Astrocyte of the spinal cord (primary cell): ENCODE measurements at regions not wholly inside any gene's neighbourhood (a gene's known extent, or its start where the extent isn't known, plus 50 kb on each side); places are given as distances from the start of the nearest gene placed in this dataset.

ENCODE experiments used
- DNase-seq: peaks from one replicate; pipeline ENCODE4 v3.0.0; 2011; ENCODE audit warnings: low read depth, low spot score
- H3K4me3 ChIP-seq: 2 replicates; pipeline ENCODE4 v1.5.1; 2011; ENCODE audit warnings: low read depth, mild to moderate bottlenecking, low read length, moderate library complexity
- CTCF ChIP-seq: IDR thresholded peaks from 2 replicates; pipeline ENCODE4 v1.5.1; 2012; ENCODE audit warnings: low read depth, mild to moderate bottlenecking, low read length, inconsistent platforms
- in situ Hi-C: cut with HindIII; loops from 2 replicates; pipeline ENCODE4 v1.10.0; 2017; ENCODE audit warnings: low sequenced_read_pairs

- no peak for TF ChIP-seq CTCF
- in situ Hi-C loops = no loop called here
- no peak for DNase-seq
- H3K4me3 ChIP-seq = no peak overlapping the region
Measured at GRCh38 chr3:72175296-72175858, 390.4 kb upstream of the PROK2 start.

- TF ChIP-seq CTCF = no peak
- DNase-seq = no peak
- no peak overlapping the region for H3K4me3 ChIP-seq
- in situ Hi-C loops = no loop called here
Measured at GRCh38 chr3:72174890-72175289, 389.9 kb upstream of the PROK2 start.

GRCh38 chr3:72174040-72174439 lies 389.1 kb upstream of the PROK2 start:
- no peak for TF ChIP-seq CTCF
- DNase-seq = no peak
- no peak overlapping the region for H3K4me3 ChIP-seq
- in situ Hi-C loops = no loop called here

GRCh38 chr3:72171946-72172345 lies 387.0 kb upstream of the PROK2 start:
- no peak overlapping the region for H3K4me3 ChIP-seq
- TF ChIP-seq CTCF = no peak
- in situ Hi-C loops = no loop called here
- DNase-seq = no peak

- in situ Hi-C loops = no loop called here
- TF ChIP-seq CTCF = no peak
- H3K4me3 ChIP-seq = no peak overlapping the region
- DNase-seq = no peak
Measured at GRCh38 chr3:72171463-72171881, 386.5 kb upstream of the PROK2 start.

- in situ Hi-C loops = no loop called here
- no peak for TF ChIP-seq CTCF
- H3K4me3 ChIP-seq = no peak overlapping the region
- DNase-seq = no peak
Measured at GRCh38 chr3:72169561-72170472, 384.9 kb upstream of the PROK2 start.
